GM23248 (cell line): ENCODE measurements at regions not wholly inside any gene's neighbourhood (a gene's known extent, or its start where the extent isn't known, plus 50 kb on each side); places are given as distances from the start of the nearest gene placed in this dataset.

Experiments
- EZH2 ChIP-seq: fragments of 200-600 bp; sonication (generic); IDR thresholded peaks from 2 replicates; pipeline ENCODE4 v1.6.1; 2018; ENCODE audit warnings: antibody characterized with exemption, mild to moderate bottlenecking; ENCODE audit not compliant: insufficient read depth, poor library complexity, severe bottlenecking
- EZH2phosphoT487 ChIP-seq: fragments of 200-600 bp; sonication (generic); IDR thresholded peaks from 2 replicates; pipeline ENCODE4 v1.6.1; 2018; ENCODE audit warnings: antibody characterized with exemption, moderate library complexity, mild to moderate bottlenecking, low read depth; ENCODE audit not compliant: insufficient read depth

DNA sequence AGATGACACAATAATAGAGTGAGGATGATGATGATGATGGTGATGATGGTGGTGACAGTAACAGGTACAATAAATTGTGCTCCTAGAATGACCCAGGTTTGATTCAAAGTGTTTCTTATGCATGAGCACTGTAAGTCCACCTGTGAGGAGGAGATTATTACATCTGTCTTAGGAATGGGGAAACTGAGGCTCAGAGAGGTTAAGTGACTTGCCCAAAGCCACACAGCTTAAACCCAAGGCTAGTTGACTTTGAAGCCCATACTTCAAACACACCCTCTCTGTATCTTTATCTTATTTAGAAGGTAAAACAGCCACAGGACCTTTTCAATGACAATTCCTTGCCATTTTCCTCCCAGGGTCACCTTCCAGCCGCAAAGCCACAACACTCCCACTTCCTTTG, 88.9 kb downstream of the MIAT start:
- TF ChIP-seq EZH2 = no peak
- TF ChIP-seq EZH2phosphoT487 = no peak
